Osteoblast (primary cell): ENCODE measurements at regions not wholly inside any gene's neighbourhood (a gene's known extent, or its start where the extent isn't known, plus 50 kb on each side); places are given as distances from the start of the nearest gene placed in this dataset.
"Not testable (repeated sequence)": the region's sequence is repeated elsewhere in the genome, so short reads cannot be mapped to it uniquely, and the experiment has no call there.

Experiments used
- DNase-seq: peaks from one replicate; pipeline ENCODE4 v3.0.0; 2011; ENCODE audit warnings: low spot score, mixed read lengths; ENCODE audit not compliant: insufficient read length; ENCODE audit errors: missing footprints
- H2AFZ ChIP-seq: 2 replicates; pipeline ENCODE4 v1.6.0; 2011; ENCODE audit warnings: mild to moderate bottlenecking, low read length
- H3K27ac ChIP-seq: 2 replicates; pipeline ENCODE4 v1.5.1; 2011; ENCODE audit warnings: mild to moderate bottlenecking, low read depth, low read length, moderate library complexity
- H3K27me3 ChIP-seq: 2 replicates; pipeline ENCODE4 v1.6.0; 2012; ENCODE audit warnings: mild to moderate bottlenecking, control low read depth, inconsistent platforms, low read length, moderate library complexity; ENCODE audit not compliant: insufficient read depth
- H3K36me3 ChIP-seq: 2 replicates; pipeline ENCODE4 v1.5.1; 2011; ENCODE audit warnings: mild to moderate bottlenecking, low read length, control low read depth, moderate library complexity; ENCODE audit not compliant: insufficient read depth
- H3K4me1 ChIP-seq: 2 replicates; pipeline ENCODE4 v1.5.1; 2011; ENCODE audit warnings: mild to moderate bottlenecking, low read length, control low read depth, moderate library complexity; ENCODE audit not compliant: insufficient read depth
- H3K4me2 ChIP-seq: 2 replicates; pipeline ENCODE4 v1.6.0; 2011; ENCODE audit warnings: mild to moderate bottlenecking, low read length; ENCODE audit not compliant: insufficient read depth
- H3K4me3 ChIP-seq: fragments of 200-600 bp; sonication (generic); 3 replicates; pipeline ENCODE4 v1.5.1; 2012; ENCODE audit warnings: mild to moderate bottlenecking, low read length, inconsistent platforms; ENCODE audit not compliant: insufficient read depth
- H3K79me2 ChIP-seq: 2 replicates; pipeline ENCODE4 v1.6.0; 2012; ENCODE audit warnings: mild to moderate bottlenecking, low read length, control low read depth, inconsistent platforms; ENCODE audit not compliant: insufficient read depth
- H3K9me3 ChIP-seq: 2 replicates; pipeline ENCODE4 v1.5.1; 2011; ENCODE audit warnings: low read depth, low read length, control low read depth
- H4K20me1 ChIP-seq: 2 replicates; pipeline ENCODE4 v1.6.0; 2012; ENCODE audit warnings: mild to moderate bottlenecking, low read length, control low read depth; ENCODE audit not compliant: insufficient read depth
- CTCF ChIP-seq: IDR thresholded peaks from 2 replicates; pipeline ENCODE4 v1.5.1; 2011; ENCODE audit warnings: mild to moderate bottlenecking, low read depth, low read length, moderate library complexity; ENCODE audit errors: extremely low read depth

- no peak overlapping the region for H3K4me2 ChIP-seq
- DNase-seq = no peak
- H2AFZ ChIP-seq = no peak overlapping the region
- no peaks in the 10 kb centered on the region for H3K36me3 ChIP-seq
- no peak overlapping the region for H3K4me3 ChIP-seq
- H4K20me1 ChIP-seq = no peaks in the 10 kb centered on the region
- no peaks in the 10 kb centered on the region for H3K4me1 ChIP-seq
- H3K27me3 ChIP-seq = no peaks in the 10 kb centered on the region
- no peaks in the 10 kb centered on the region for H3K9me3 ChIP-seq
- H3K79me2 ChIP-seq = no peaks in the 10 kb centered on the region
- no peak overlapping the region for H3K27ac ChIP-seq
- TF ChIP-seq CTCF = no peak
These were observed 54.2 kb upstream of the NFIA start for GRCh38 chr1:61028136-61028535.

- not testable (repeated sequence) for H3K9me3 ChIP-seq, H3K27ac ChIP-seq, DNase-seq, H3K27me3 ChIP-seq, H3K4me1 ChIP-seq, H3K36me3 ChIP-seq, H2AFZ ChIP-seq, H3K4me3 ChIP-seq, H4K20me1 ChIP-seq, H3K79me2 ChIP-seq
- H3K4me2 ChIP-seq = peak overlapping the region; percentile 33
These were observed 64.3 kb upstream of the NFIA start for GRCh38 chr1:61018068-61018467.

GRCh38 chr1:61017651-61018050 is 64.7 kb upstream of the NFIA start:
- no peaks in the 10 kb centered on the region for H4K20me1 ChIP-seq
- no peak for TF ChIP-seq CTCF
- no peaks in the 10 kb centered on the region for H3K4me1 ChIP-seq
- DNase-seq = no peak
- H3K27ac ChIP-seq = no peak overlapping the region
- no peaks in the 10 kb centered on the region for H3K9me3 ChIP-seq
- no peak overlapping the region for H3K4me3 ChIP-seq
- H3K4me2 ChIP-seq = peak overlapping the region; percentile 33
- no peaks in the 10 kb centered on the region for H3K36me3 ChIP-seq
- no peaks in the 10 kb centered on the region for H3K79me2 ChIP-seq
- peaks cover 4% of the 10 kb centered on the region for H3K27me3 ChIP-seq
- no peak overlapping the region for H2AFZ ChIP-seq

DNA sequence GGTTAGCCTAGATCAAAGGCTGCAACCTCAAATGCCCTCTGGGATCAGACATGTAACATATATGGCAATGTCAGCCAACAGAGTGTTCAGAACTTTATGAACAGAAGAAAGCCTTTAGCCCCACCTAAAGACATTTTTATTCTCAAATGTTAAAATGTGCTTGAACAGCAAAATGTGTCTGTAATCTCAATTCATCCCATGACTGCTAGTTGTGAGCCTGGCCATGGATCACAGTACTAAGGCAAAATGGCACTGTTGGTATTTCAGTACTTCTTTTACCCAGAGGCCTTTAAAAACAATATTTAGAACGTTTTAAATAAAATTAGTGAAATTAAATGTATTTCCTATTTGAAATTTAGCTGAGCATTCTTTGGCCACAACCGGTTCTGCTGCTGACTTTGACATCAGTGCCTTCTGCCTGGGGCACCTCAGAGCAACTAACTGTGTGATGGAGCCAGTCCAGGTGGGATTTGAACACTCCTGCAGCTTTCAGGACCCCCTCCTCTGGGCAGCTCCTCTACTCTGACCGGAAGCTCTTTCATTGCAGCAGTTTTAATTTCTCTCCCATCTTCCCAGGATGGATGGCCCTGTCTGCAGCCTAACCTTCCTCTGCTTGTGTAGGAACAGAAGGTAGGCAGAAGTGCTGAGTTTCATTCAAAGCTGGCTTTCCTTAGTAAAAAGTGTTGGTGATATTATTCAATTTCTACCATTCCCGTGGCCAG is 68.3 kb upstream of the NFIA start:
- no peaks in the 10 kb centered on the region for H3K36me3 ChIP-seq
- H3K27me3 ChIP-seq = peaks cover 2% of the 10 kb centered on the region
- H3K79me2 ChIP-seq = no peaks in the 10 kb centered on the region
- no peak overlapping the region for H2AFZ ChIP-seq
- no peak overlapping the region for H3K4me3 ChIP-seq
- H3K4me2 ChIP-seq = no peak overlapping the region
- TF ChIP-seq CTCF = no peak
- H3K9me3 ChIP-seq = no peaks in the 10 kb centered on the region
- H3K27ac ChIP-seq = no peak overlapping the region
- no peak for DNase-seq
- no peaks in the 10 kb centered on the region for H3K4me1 ChIP-seq
- no peaks in the 10 kb centered on the region for H4K20me1 ChIP-seq
